HG02610 (cell line): ENCODE measurements at regions not wholly inside any gene's neighbourhood (a gene's known extent, or its start where the extent isn't known, plus 50 kb on each side); places are given as distances from the start of the nearest gene placed in this dataset.

Source experiments
- ATAC-seq: cut with Tn5 transposase; IDR thresholded peaks from one replicate; pipeline ENCODE4 v1.9.1; 2021; ENCODE audit warnings: mild to moderate bottlenecking, moderate library complexity; ENCODE audit not compliant: unreplicated experiment

DNA sequence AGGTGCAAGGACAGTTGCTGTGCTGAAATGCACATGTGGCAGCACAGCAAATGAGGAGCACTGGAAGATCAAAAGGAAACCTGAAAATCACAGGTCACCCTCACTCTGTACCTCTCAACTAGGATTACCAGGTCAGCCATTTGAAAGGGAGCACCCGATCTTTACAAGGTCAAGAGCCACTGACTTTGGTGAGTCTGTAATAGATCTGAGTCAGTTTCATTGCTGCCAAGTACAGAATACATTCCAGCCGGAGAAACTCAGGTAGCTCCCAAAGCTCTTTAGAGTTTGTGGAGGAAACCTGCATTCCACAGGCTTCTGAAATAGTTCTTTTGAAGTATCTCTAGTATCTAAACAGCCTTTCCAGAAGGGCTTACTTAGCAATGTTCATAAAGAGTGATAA is 217.5 kb downstream of the SNX13 start:
- no peak for ATAC-seq

DNA sequence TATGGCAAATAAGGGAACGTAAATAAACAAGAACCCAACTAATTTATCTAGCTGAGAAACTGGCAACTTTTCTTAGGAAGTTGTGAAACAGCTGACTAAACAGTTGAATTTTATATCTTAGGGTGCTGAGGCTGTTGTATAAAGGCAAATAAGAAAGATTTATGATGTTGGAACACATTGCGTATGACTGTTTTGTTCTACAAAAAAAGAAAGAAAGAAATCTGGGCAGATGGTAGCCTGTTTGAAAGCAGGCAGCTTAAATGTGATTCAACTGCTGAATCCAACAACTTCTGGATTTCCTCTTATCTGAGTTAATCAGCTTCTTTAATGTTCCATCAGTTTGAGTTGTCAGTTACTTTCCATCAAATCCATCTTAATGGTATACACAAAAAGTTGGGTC is 214.5 kb downstream of the SNX13 start:
- no peak for ATAC-seq

DNA sequence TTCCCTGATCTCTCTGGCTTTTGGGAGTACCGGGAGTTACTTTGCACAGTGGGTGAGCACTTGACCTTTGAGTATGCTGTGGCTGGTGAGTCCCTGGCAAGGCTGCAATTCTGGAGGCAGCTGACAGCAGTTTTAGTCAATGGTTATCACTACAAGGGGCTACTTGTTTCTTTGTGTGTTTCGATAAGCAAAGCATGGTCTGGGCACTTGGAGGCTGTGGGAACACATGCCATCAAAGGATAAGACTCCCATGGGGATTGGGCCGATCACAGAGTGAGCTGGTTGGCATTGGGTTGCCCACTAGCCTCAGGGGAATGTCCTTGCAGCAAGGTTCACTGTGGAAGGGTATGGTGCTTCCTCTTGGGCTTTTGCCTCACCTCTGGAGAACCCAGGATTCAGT is 208.2 kb downstream of the SNX13 start:
- ATAC-seq = no peak
